ENCODE measurements at regions not wholly inside any gene's neighbourhood (a gene's known extent, or its start where the extent isn't known, plus 50 kb on each side); places are given as distances from the start of the nearest gene placed in this dataset.

DNA sequence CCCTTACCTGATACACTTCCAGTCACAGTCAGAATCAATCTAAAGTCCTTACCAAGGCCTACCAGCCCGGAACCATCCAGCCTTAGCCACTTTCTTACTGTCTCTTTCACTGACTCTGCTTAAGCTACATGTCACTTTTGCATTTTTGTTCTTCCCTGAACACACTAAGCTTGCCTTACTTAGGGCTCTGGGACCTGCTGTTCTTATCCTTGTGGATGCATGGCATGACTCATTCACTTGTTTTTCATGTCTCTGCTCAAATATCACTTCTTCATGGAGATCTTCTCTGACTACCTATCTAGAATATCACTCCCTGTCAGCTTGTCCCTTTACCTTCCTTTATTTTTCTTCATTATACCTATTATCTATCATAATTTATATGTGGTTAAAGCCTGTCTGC is 65.6 kb upstream of the ZDHHC17 start:
- Mint-ChIP-seq H3K27me3 (ENCODE audit: low read depth) (no peaks in the 10 kb centered on the region), H3K9me3 (ENCODE audit: low read depth) (no peaks in the 10 kb centered on the region), H3K4me1 (ENCODE audit: low read depth) (peaks cover 28% of the 10 kb centered on the region), H3K27ac (ENCODE audit: unreplicated experiment) (no peak overlapping the region), H3K4me3 (ENCODE audit: unreplicated experiment) (no peak overlapping the region), H3K36me3 (ENCODE audit: low read depth) (no peaks in the 10 kb centered on the region)
- TF ChIP-seq, protein P1, sequence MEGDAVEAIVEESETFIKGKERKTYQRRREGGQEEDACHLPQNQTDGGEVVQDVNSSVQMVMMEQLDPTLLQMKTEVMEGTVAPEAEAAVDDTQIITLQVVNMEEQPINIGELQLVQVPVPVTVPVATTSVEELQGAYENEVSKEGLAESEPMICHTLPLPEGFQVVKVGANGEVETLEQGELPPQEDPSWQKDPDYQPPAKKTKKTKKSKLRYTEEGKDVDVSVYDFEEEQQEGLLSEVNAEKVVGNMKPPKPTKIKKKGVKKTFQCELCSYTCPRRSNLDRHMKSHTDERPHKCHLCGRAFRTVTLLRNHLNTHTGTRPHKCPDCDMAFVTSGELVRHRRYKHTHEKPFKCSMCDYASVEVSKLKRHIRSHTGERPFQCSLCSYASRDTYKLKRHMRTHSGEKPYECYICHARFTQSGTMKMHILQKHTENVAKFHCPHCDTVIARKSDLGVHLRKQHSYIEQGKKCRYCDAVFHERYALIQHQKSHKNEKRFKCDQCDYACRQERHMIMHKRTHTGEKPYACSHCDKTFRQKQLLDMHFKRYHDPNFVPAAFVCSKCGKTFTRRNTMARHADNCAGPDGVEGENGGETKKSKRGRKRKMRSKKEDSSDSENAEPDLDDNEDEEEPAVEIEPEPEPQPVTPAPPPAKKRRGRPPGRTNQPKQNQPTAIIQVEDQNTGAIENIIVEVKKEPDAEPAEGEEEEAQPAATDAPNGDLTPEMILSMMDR (IDR thresholded peaks at IDR 0.05): no peak
- DNase-seq (ENCODE audit: low spot score): no peak

DNA sequence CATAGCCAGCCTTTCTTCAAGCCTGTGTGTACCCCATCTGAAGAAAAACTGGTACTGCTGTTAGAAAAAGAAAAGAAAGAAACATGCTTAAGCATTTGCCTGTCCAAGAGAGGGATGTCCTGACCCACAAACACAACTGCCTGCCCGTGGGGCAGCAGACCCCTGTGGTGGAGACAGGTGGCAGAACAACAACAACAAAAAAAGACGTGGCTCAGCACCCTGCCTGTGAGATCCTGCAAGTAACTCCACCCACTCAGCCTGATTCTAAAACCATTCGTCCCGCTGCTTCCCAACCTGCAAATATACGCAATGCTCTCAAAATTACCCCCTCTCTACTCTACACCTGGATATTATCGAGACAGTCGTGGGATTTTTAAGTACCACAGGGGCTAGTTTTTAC is 64.9 kb upstream of the ZDHHC17 start:
- Mint-ChIP-seq H3K9me3 (ENCODE audit: low read depth) (no peaks in the 10 kb centered on the region), H3K4me1 (ENCODE audit: low read depth) (peaks cover 28% of the 10 kb centered on the region)

DNA sequence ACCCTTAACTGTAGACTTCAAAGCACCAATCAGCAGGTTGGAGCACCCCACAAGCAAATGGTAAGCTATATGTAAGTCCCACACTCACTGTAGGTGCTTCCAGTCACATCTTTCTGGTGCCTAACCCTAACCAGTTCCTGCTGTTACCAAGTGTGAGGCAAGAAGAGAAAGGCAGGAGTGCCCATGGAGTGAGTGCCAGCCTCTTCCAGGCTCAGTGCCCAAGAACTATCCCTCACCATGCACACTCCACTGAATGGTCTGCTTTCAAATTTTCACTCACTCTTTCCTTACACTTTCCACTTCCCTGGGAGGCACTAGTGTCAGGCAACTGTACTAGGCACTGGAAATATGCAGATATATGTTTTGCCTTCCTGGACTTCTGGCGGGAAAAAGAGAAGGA is 62.2 kb upstream of the ZDHHC17 start:
- no peaks in the 10 kb centered on the region for H3K36me3 Mint-ChIP-seq (ENCODE audit: low read depth)
- DNase-seq (ENCODE audit: low spot score): no peak
- H3K4me1 Mint-ChIP-seq (ENCODE audit: low read depth): peaks cover 47% of the 10 kb centered on the region
- TF ChIP-seq, protein P1 (IDR thresholded peaks at IDR 0.05): no peak
- no peaks in the 10 kb centered on the region for H3K9me3 Mint-ChIP-seq (ENCODE audit: low read depth)
- no peaks in the 10 kb centered on the region for H3K27me3 Mint-ChIP-seq (ENCODE audit: low read depth)
- no peak overlapping the region for H3K4me3 Mint-ChIP-seq (ENCODE audit: unreplicated experiment)
- no peak overlapping the region for H3K27ac Mint-ChIP-seq (ENCODE audit: unreplicated experiment)

More for the DNA sequence above, 64.9 kb upstream of the ZDHHC17 start:
- Mint-ChIP-seq H3K27ac (ENCODE audit: unreplicated experiment) (no peak overlapping the region), H3K36me3 (ENCODE audit: low read depth) (no peaks in the 10 kb centered on the region), H3K4me3 (ENCODE audit: unreplicated experiment) (no peak overlapping the region), H3K27me3 (ENCODE audit: low read depth) (no peaks in the 10 kb centered on the region)
- TF ChIP-seq, protein P1 (IDR thresholded peaks at IDR 0.05): no peak
- no peak for DNase-seq (ENCODE audit: low spot score)

DNA sequence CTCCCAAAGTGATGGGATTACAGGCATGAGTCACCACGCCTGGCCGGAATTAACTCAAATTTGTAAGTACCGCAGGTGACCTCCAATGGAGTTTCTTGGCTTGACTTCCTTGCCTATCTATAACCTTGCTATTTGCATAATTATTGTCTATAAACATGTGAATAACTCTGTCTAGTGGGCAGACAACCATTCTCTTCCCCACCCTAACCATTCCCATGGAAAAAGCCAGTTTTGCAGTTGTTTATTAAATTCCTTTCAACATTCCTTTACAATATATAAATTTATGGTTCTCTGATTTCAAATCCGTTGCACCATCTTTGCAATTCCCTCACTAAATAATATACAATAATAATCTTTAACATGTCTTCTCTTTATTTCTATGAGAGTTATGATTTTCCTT is 61.0 kb upstream of the ZDHHC17 start:
- TF ChIP-seq, protein P1 (IDR thresholded peaks at IDR 0.05): no peak
- Mint-ChIP-seq H3K36me3 (ENCODE audit: low read depth) (no peaks in the 10 kb centered on the region), H3K27ac (ENCODE audit: unreplicated experiment) (no peak overlapping the region), H3K4me3 (ENCODE audit: unreplicated experiment) (no peak overlapping the region), H3K9me3 (ENCODE audit: low read depth) (no peaks in the 10 kb centered on the region), H3K27me3 (ENCODE audit: low read depth) (no peaks in the 10 kb centered on the region), H3K4me1 (ENCODE audit: low read depth) (peaks cover 53% of the 10 kb centered on the region)
- DNase-seq (ENCODE audit: low spot score): no peak

DNA sequence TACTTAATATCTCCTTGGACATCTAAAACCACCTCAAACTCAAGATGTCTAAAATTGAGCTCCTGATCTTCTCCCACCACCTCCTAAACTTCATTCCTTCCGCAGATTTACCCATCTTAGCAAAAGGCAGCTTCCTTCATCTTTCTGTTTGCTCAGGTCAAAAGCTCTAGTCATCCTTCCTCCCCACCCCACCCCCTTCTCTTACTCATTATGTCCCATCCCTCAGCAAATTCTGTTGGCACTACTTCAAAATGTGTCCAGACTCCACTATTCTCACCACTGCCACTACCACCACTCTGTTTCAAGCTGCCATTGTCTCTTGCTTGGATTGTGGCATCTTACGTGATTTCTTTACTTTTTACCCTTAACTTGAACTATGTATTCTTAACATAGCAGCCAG is 59.2 kb upstream of the ZDHHC17 start:
- Mint-ChIP-seq H3K4me1 (ENCODE audit: low read depth) (peaks cover 47% of the 10 kb centered on the region), H3K4me3 (ENCODE audit: unreplicated experiment) (no peak overlapping the region), H3K27me3 (ENCODE audit: low read depth) (no peaks in the 10 kb centered on the region), H3K36me3 (ENCODE audit: low read depth) (no peaks in the 10 kb centered on the region), H3K9me3 (ENCODE audit: low read depth) (no peaks in the 10 kb centered on the region), H3K27ac (ENCODE audit: unreplicated experiment) (no peak overlapping the region)
- TF ChIP-seq, protein P1 (IDR thresholded peaks at IDR 0.05): no peak
- no peak for DNase-seq (ENCODE audit: low spot score)

Data from chondrocyte (in vitro differentiated cells).